ENCODE measurements at regions not wholly inside any gene's neighbourhood (a gene's known extent, or its start where the extent isn't known, plus 50 kb on each side); places are given as distances from the start of the nearest gene placed in this dataset.

- TF ChIP-seq TCF4 (CRISPR knock-in tag; IDR thresholded peaks at IDR 0.05; ENCODE audit: borderline replicate concordance): no peak
- no peak for TF ChIP-seq PATZ1 (CRISPR knock-in tag; IDR thresholded peaks at IDR 0.05; ENCODE audit: borderline replicate concordance)
- no peak for TF ChIP-seq ZC3H10 (CRISPR knock-in tag; IDR thresholded peaks at IDR 0.05)
- no peak for TF ChIP-seq ZNF70 (CRISPR knock-in tag; IDR thresholded peaks at IDR 0.05)
- no peak for ATAC-seq
Observed at GRCh38 chrX:5015451-5015850, 1213.2 kb downstream of the NLGN4X start.

GRCh38 chrX:4994855-4995254 is 1233.8 kb downstream of the NLGN4X start:
- ATAC-seq: no peak
- TF ChIP-seq ESRRG (CRISPR knock-in tag; IDR thresholded peaks at IDR 0.05): no peak
- no peak for TF ChIP-seq ZNF565 (CRISPR knock-in tag; conservative IDR thresholded peaks at IDR 0.05; ENCODE audit: low read depth)
- no peak for TF ChIP-seq SNAI2 (CRISPR knock-in tag; IDR thresholded peaks at IDR 0.05)
- no peak for TF ChIP-seq ZFP30 (CRISPR knock-in tag; IDR thresholded peaks at IDR 0.05)
- no peak for TF ChIP-seq GLIS3 (CRISPR knock-in tag; IDR thresholded peaks at IDR 0.05)
- no peak for TF ChIP-seq ZFP3 (CRISPR knock-in tag; IDR thresholded peaks at IDR 0.05)
- no peak for TF ChIP-seq POU6F1 (CRISPR knock-in tag; IDR thresholded peaks at IDR 0.05; ENCODE audit: borderline replicate concordance, low read depth)

- no peak for ATAC-seq
Observed at GRCh38 chrX:4978613-4979012, 1250.1 kb downstream of the NLGN4X start.

More at GRCh38 chrX:4978613-4979012, 1250.1 kb downstream of the NLGN4X start:
- TF ChIP-seq TCF4 (CRISPR knock-in tag; IDR thresholded peaks at IDR 0.05; ENCODE audit: borderline replicate concordance): no peak
- no peak for TF ChIP-seq ZNF565 (CRISPR knock-in tag; conservative IDR thresholded peaks at IDR 0.05; ENCODE audit: low read depth)
- TF ChIP-seq PATZ1 (CRISPR knock-in tag; IDR thresholded peaks at IDR 0.05; ENCODE audit: borderline replicate concordance): no peak
- no peak for TF ChIP-seq TOX (CRISPR knock-in tag; IDR thresholded peaks at IDR 0.05; ENCODE audit: borderline replicate concordance)
- TF ChIP-seq CSRNP3 (CRISPR knock-in tag; IDR thresholded peaks at IDR 0.05): no peak
- no peak for TF ChIP-seq CSDC2 (CRISPR knock-in tag; IDR thresholded peaks at IDR 0.05)
- no peak for TF ChIP-seq RARB (CRISPR knock-in tag; IDR thresholded peaks at IDR 0.05)
- no peak for TF ChIP-seq TSHZ2 (CRISPR knock-in tag; IDR thresholded peaks at IDR 0.05)
- TF ChIP-seq PPARA (CRISPR knock-in tag; IDR thresholded peaks at IDR 0.05; ENCODE audit: borderline replicate concordance): no peak
- no peak for TF ChIP-seq CREB5 (CRISPR knock-in tag; IDR thresholded peaks at IDR 0.05; ENCODE audit: low read depth)
- no peak for TF ChIP-seq ZNF70 (CRISPR knock-in tag; IDR thresholded peaks at IDR 0.05)
- no peak for TF ChIP-seq ZC3H10 (CRISPR knock-in tag; IDR thresholded peaks at IDR 0.05)
- no peak for TF ChIP-seq ZNF8 (CRISPR knock-in tag; IDR thresholded peaks at IDR 0.05)
- TF ChIP-seq ESRRG (CRISPR knock-in tag; IDR thresholded peaks at IDR 0.05): no peak
- TF ChIP-seq ZFP3 (CRISPR knock-in tag; IDR thresholded peaks at IDR 0.05): no peak
- no peak for TF ChIP-seq ISL1 (CRISPR knock-in tag; IDR thresholded peaks at IDR 0.05)
- TF ChIP-seq ARNTL (CRISPR knock-in tag; IDR thresholded peaks at IDR 0.05; ENCODE audit: borderline replicate concordance, low read depth): no peak
- TF ChIP-seq SNAI2 (CRISPR knock-in tag; IDR thresholded peaks at IDR 0.05): no peak
- TF ChIP-seq ZFP30 (CRISPR knock-in tag; IDR thresholded peaks at IDR 0.05): no peak
